GM19372 (cell line): ENCODE measurements at regions not wholly inside any gene's neighbourhood (a gene's known extent, or its start where the extent isn't known, plus 50 kb on each side); places are given as distances from the start of the nearest gene placed in this dataset.

Experiments
- ATAC-seq: cut with Tn5 transposase; IDR thresholded peaks from one replicate; pipeline ENCODE4 v1.9.1; 2021; ENCODE audit warnings: mild to moderate bottlenecking, low read depth, moderate library complexity; ENCODE audit not compliant: unreplicated experiment

GRCh38 chr11:130815956-130816355 lies 100.3 kb downstream of the SNX19 start:
- no peak for ATAC-seq

GRCh38 chr11:130816546-130817329 lies 99.5 kb downstream of the SNX19 start:
- ATAC-seq: no peak

GRCh38 chr11:130817330-130817944 lies 98.8 kb downstream of the SNX19 start:
- ATAC-seq: no peak

GRCh38 chr11:130819625-130820024 lies 96.7 kb downstream of the SNX19 start:
- ATAC-seq: no peak
